Naive thymus-derived CD4-positive, alpha-beta T cell (primary cell): ENCODE measurements at regions not wholly inside any gene's neighbourhood (a gene's known extent, or its start where the extent isn't known, plus 50 kb on each side); places are given as distances from the start of the nearest gene placed in this dataset.

Experiments used
- ATAC-seq: fragments of 150-1000 bp; cut with Tn5 transposase; 2 replicates; pipeline ENCODE4 v1.10.0; 2021; ENCODE audit warnings: mild to moderate bottlenecking, moderate library complexity
- CTCF ChIA-PET: fragments of 350-600 bp; sonication (Branson Sonifier 250); formaldehyde crosslinking; loops from one replicate; lab custom pipeline; 2021; ENCODE audit warnings: antibody characterized with exemption; lab: Charles Lee
- POLR2A ChIA-PET: fragments of 350-600 bp; sonication (Branson Sonifier 250); formaldehyde crosslinking; loops from one replicate; lab custom pipeline; 2021; ENCODE audit warnings: antibody characterized with exemption, inconsistent platforms; lab: Charles Lee
- DNase-seq, 9 donors: peaks; one replicate each; pipeline versions ENCODE4 v3.0.0 to v3.0.0-alpha.2; 2020 to 2022; ENCODE audit warnings: mixed read lengths in 1 of 9
- H3K27ac ChIP-seq: one replicate; pipeline ENCODE4 v1.7.0; 2013; ENCODE audit warnings: mild to moderate bottlenecking, low read depth, low read length, moderate library complexity
- H3K27me3 ChIP-seq, 2 donors: one replicate each; pipeline ENCODE4 v1.7.0; 2013; ENCODE audit warnings: low read length in 2 of 2, mild to moderate bottlenecking in 2 of 2, moderate library complexity in 2 of 2; ENCODE audit not compliant: control insufficient read depth in 2 of 2, insufficient read depth in 2 of 2
- H3K36me3 ChIP-seq, 3 experiments: 1 replicate in 2 of 3; 2 replicates in 1 of 3; pipeline ENCODE4 v1.7.0; 2013; ENCODE audit warnings: low read length in 3 of 3, mild to moderate bottlenecking in 3 of 3, moderate library complexity in 1 of 3; ENCODE audit not compliant: insufficient read depth in 3 of 3, control insufficient read depth in 2 of 3
- H3K4me1 ChIP-seq, 2 donors: one replicate each; pipeline ENCODE4 v1.7.0; 2013; ENCODE audit warnings: low read length in 2 of 2, mild to moderate bottlenecking in 2 of 2, moderate library complexity in 1 of 2; ENCODE audit not compliant: control insufficient read depth in 2 of 2, insufficient read depth in 2 of 2
- H3K4me3 ChIP-seq: 2 replicates; pipeline ENCODE4 v1.7.0; 2013; ENCODE audit warnings: mild to moderate bottlenecking, low read length
- H3K9me3 ChIP-seq, 3 experiments: 1 replicate in 2 of 3; 2 replicates in 1 of 3; pipeline ENCODE4 v1.7.0; 2013; ENCODE audit warnings: low read length in 3 of 3; ENCODE audit not compliant: control insufficient read depth in 2 of 3
- H3K27ac Mint-ChIP-seq, 9 donors: one replicate each; pipeline ENCODE4 v1.8.0; 2020 to 2022; ENCODE audit warnings: mixed read lengths in 9 of 9, mild to moderate bottlenecking in 8 of 9, moderate library complexity in 5 of 9, inconsistent platforms in 2 of 9
- H3K27me3 Mint-ChIP-seq, 5 donors: one replicate each; pipeline ENCODE4 v1.8.0; 2021 to 2022; ENCODE audit warnings: mixed read lengths in 5 of 5, mild to moderate bottlenecking in 1 of 5
- H3K36me3 Mint-ChIP-seq, 5 donors: one replicate each; pipeline ENCODE4 v1.8.0; 2020 to 2022; ENCODE audit warnings: mixed read lengths in 5 of 5, mild to moderate bottlenecking in 3 of 5, inconsistent platforms in 1 of 5
- H3K4me1 Mint-ChIP-seq, 7 donors: one replicate each; pipeline ENCODE4 v1.8.0; 2020 to 2022; ENCODE audit warnings: mixed read lengths in 7 of 7, mild to moderate bottlenecking in 3 of 7, inconsistent platforms in 1 of 7
- H3K4me3 Mint-ChIP-seq, 10 donors: one replicate each; pipeline ENCODE4 v1.8.0; 2020 to 2022; ENCODE audit warnings: mild to moderate bottlenecking in 10 of 10, mixed read lengths in 10 of 10, moderate library complexity in 6 of 10, inconsistent platforms in 2 of 10
- H3K9me3 Mint-ChIP-seq, 11 donors: one replicate each; pipeline ENCODE4 v1.8.0; 2020 to 2022; ENCODE audit warnings: mixed read lengths in 11 of 11, mild to moderate bottlenecking in 4 of 11, inconsistent platforms in 1 of 11, moderate library complexity in 1 of 11
- intact Hi-C, 2 donors: fragments of 100-400 bp; cut with micrococcal nuclease; formaldehyde crosslinking; loops; one replicate each; pipeline ENCODE4 v1.15.1; 2023

- H3K4me1 ChIP-seq = no peaks in the 10 kb centered on the region
- peaks cover 0 to 3% (median 0%) of the 10 kb centered on the region in 3 experiments for H3K9me3 ChIP-seq
- H3K27me3 ChIP-seq = no peaks in the 10 kb centered on the region
- DNase-seq (no peak), ATAC-seq (no peak)
- intact Hi-C loops = no loop called here
- peaks cover 2 to 14% (median 6%) of the 10 kb centered on the region in 5 donors for H3K36me3 Mint-ChIP-seq
- no peak overlapping the region for H3K27ac Mint-ChIP-seq
- CTCF ChIA-PET = no interaction called here
- peaks cover 0 to 9% (median 0%) of the 10 kb centered on the region in 5 donors for H3K27me3 Mint-ChIP-seq
- no peak overlapping the region for H3K4me3 Mint-ChIP-seq
- H3K4me1 Mint-ChIP-seq = no peaks in the 10 kb centered on the region
- POLR2A ChIA-PET = no interaction called here
- no peak overlapping the region for H3K4me3 ChIP-seq
- no peak overlapping the region for H3K27ac ChIP-seq
- H3K9me3 Mint-ChIP-seq = peaks cover 4 to 30% (median 11%) of the 10 kb centered on the region in 11 donors
- no peaks in the 10 kb centered on the region for H3K36me3 ChIP-seq
These were observed 50.1 kb downstream of the GCNT4 start for GRCh38 chr5:75002271-75002670.

DNA sequence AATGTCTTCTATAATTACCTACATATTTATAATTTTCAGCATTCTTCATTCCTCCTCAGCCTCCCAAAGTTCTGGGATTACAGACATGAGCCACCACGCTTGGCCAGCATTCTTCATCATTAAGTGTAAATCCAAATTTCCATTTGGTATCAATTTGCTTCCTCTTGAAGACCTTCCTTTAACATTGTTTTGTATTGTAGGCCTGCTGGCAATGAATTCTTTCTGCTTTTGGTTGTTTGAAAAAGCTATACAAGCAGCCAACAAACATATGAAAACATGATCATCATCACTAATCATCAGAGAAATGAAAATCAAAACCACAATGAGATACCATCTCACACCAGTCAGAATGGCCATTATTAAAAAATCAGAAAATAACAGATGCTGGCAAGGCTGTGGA is 56.4 kb downstream of the GCNT4 start:
- DNase-seq = no peak
- Histone ChIP-seq H3K9me3 (no peaks in the 10 kb centered on the region), H3K27me3 (no peaks in the 10 kb centered on the region), H3K27ac (no peak overlapping the region), H3K4me3 (no peak overlapping the region), H3K4me1 (no peaks in the 10 kb centered on the region), H3K36me3 (no peaks in the 10 kb centered on the region)
- Mint-ChIP-seq H3K27ac (no peak overlapping the region), H3K4me1 (peaks cover 0 to 1% (median 0%) of the 10 kb centered on the region in 7 donors), H3K36me3 (peaks cover 0 to 8% (median 0%) of the 10 kb centered on the region in 5 donors), H3K4me3 (no peak overlapping the region), H3K9me3 (peaks cover 0 to 9% (median 0%) of the 10 kb centered on the region in 11 donors), H3K27me3 (peaks cover 0 to 10% (median 0%) of the 10 kb centered on the region in 5 donors)
- ChIA-PET CTCF (no interaction called here), POLR2A (no interaction called here)
- intact Hi-C loops = no loop called here
- ATAC-seq = no peak

DNA sequence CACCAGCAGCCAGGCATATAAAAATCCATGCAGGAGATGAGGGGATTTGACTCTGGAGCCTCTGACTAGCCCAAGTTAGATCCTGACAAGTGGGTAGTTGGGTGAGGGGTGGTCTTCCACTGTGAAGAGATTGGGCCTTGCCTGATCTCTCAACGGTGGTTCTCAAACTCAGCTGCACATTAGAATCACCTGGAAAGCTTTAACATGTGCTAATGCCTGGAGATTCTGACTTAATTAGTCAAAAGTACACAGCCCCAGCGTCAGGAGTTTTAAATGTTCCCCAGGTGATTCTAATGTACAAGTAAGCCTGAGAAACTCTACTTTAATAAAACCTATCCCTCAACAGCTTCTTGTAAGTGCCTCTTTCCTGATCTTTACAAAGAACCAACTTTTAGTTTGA is 57.5 kb downstream of the GCNT4 start:
- ChIA-PET CTCF (no interaction called here), POLR2A (no interaction called here)
- H3K27me3 Mint-ChIP-seq = peaks cover 0 to 10% (median 0%) of the 10 kb centered on the region in 5 donors
- no peak overlapping the region for H3K4me3 Mint-ChIP-seq
- ATAC-seq = no peak
- DNase-seq = no peak
- intact Hi-C loops = no loop called here
- H3K9me3 ChIP-seq = no peaks in the 10 kb centered on the region
- H3K4me3 ChIP-seq = no peak overlapping the region
- H3K36me3 ChIP-seq = no peaks in the 10 kb centered on the region
- no peaks in the 10 kb centered on the region for H3K4me1 ChIP-seq
- peaks cover 0 to 1% (median 0%) of the 10 kb centered on the region in 7 donors for H3K4me1 Mint-ChIP-seq
- no peak overlapping the region for H3K27ac Mint-ChIP-seq
- H3K27me3 ChIP-seq = no peaks in the 10 kb centered on the region
- H3K9me3 Mint-ChIP-seq = peaks cover 0 to 9% (median 1%) of the 10 kb centered on the region in 11 donors
- H3K36me3 Mint-ChIP-seq = peaks cover 0 to 9% (median 0%) of the 10 kb centered on the region in 5 donors
- no peak overlapping the region for H3K27ac ChIP-seq

- H3K36me3 Mint-ChIP-seq = peaks cover 0 to 9% (median 0%) of the 10 kb centered on the region in 5 donors
- no peaks in the 10 kb centered on the region for H3K27me3 ChIP-seq
- POLR2A ChIA-PET = no interaction called here
These were observed 58.6 kb downstream of the GCNT4 start for GRCh38 chr5:74993743-74994142.

DNA sequence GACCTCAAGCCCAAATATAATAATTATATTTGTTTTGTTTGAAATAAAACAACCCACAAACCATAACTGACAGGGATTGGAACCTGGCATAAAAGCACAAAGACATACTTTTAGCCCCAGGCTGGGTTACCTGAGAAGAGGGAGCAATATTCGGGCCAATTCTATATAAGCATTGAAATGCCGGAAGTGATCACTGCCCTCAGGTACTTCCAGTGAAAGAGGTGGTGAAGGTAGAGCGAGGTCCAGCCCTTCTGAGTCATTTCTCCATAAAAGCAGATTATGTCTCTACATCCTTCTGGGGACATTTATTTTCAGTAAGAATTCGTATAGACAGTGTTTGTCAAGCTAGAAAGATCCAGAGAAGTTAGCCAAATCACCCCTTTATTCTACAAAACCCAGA is 59.6 kb downstream of the GCNT4 start:
- Histone ChIP-seq H3K27me3 (no peaks in the 10 kb centered on the region), H3K4me3 (no peak overlapping the region), H3K36me3 (no peaks in the 10 kb centered on the region), H3K9me3 (no peaks in the 10 kb centered on the region), H3K27ac (no peak overlapping the region), H3K4me1 (no peaks in the 10 kb centered on the region)
- no peak for DNase-seq
- H3K4me1 Mint-ChIP-seq = peaks cover 0 to 1% (median 0%) of the 10 kb centered on the region in 7 donors
- intact Hi-C loops = no loop called here
- ChIA-PET POLR2A (interaction anchor here (0.5 to 1.1 kb wide), 2 partner anchors 12 to 40 kb away, joined by 3 read pairs; no protein-coding TSS in a partner anchor), CTCF (no interaction called here)
- peaks cover 0 to 6% (median 0%) of the 10 kb centered on the region in 5 donors for H3K27me3 Mint-ChIP-seq
- H3K27ac Mint-ChIP-seq = no peak overlapping the region
- no peak overlapping the region for H3K4me3 Mint-ChIP-seq
- ATAC-seq = no peak
- H3K36me3 Mint-ChIP-seq = peaks cover 0 to 14% (median 7%) of the 10 kb centered on the region in 5 donors
- H3K9me3 Mint-ChIP-seq = peaks cover 0 to 12% (median 6%) of the 10 kb centered on the region in 11 donors

More at GRCh38 chr5:74993743-74994142, 58.6 kb downstream of the GCNT4 start:
- CTCF ChIA-PET = interaction anchor here (1.1 kb wide), 1 partner anchor 54 kb away, joined by 4 read pairs; no protein-coding TSS in a partner anchor
- Histone ChIP-seq H3K27ac (no peak overlapping the region), H3K36me3 (no peaks in the 10 kb centered on the region), H3K9me3 (no peaks in the 10 kb centered on the region), H3K4me1 (no peaks in the 10 kb centered on the region), H3K4me3 (no peak overlapping the region)
- H3K4me1 Mint-ChIP-seq = peaks cover 0 to 1% (median 0%) of the 10 kb centered on the region in 7 donors
- H3K9me3 Mint-ChIP-seq = peaks cover 0 to 4% (median 2%) of the 10 kb centered on the region in 11 donors
- peaks cover 0 to 6% (median 0%) of the 10 kb centered on the region in 5 donors for H3K27me3 Mint-ChIP-seq
- H3K4me3 Mint-ChIP-seq = no peak overlapping the region
- DNase-seq (no peak), ATAC-seq (no peak)
- intact Hi-C loops = no loop called here
- no peak overlapping the region for H3K27ac Mint-ChIP-seq

GRCh38 chr5:74991522-74991921 is 60.8 kb downstream of the GCNT4 start:
- Mint-ChIP-seq H3K4me3 (no peak overlapping the region), H3K27ac (no peak overlapping the region), H3K9me3 (peaks cover 0 to 11% (median 6%) of the 10 kb centered on the region in 11 donors), H3K27me3 (peaks cover 0 to 6% (median 0%) of the 10 kb centered on the region in 5 donors), H3K4me1 (peaks cover 0 to 1% (median 0%) of the 10 kb centered on the region in 7 donors), H3K36me3 (peaks cover 0 to 10% (median 7%) of the 10 kb centered on the region in 5 donors)
- DNase-seq (no peak), ATAC-seq (no peak)
- Histone ChIP-seq H3K27me3 (no peaks in the 10 kb centered on the region), H3K4me1 (no peaks in the 10 kb centered on the region), H3K9me3 (no peaks in the 10 kb centered on the region), H3K4me3 (no peak overlapping the region), H3K27ac (no peak overlapping the region), H3K36me3 (no peaks in the 10 kb centered on the region)
- intact Hi-C loops = no loop called here
- ChIA-PET POLR2A (no interaction called here), CTCF (interaction anchor here (0.6 kb wide), 1 partner anchor 234 kb away, joined by 3 read pairs; no protein-coding TSS in a partner anchor)

DNA sequence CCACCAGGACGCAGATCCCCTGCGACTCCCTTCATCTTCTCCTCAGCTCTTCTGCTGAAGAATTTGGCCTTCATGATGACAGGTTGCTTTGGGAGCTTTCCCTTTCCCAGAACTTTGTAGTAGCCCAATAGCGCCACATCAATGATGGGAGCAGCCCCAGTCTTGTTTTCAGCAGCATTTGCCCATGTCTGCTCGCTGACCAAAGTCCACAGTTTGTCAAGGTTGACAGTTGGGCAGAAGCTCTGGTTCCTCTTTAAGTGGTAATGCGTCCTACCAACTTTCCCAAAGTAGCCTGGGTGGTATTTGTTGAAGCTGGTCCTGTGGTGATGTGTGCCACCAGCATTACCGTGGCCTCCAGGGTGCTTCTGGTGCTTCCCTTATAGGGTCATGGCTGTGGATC is 62.2 kb downstream of the GCNT4 start:
- no peak overlapping the region for H3K27ac Mint-ChIP-seq
- ChIA-PET CTCF (no interaction called here), POLR2A (no interaction called here)
- intact Hi-C loops = no loop called here
- no peak for DNase-seq
- H3K36me3 Mint-ChIP-seq = peaks cover 0 to 10% (median 7%) of the 10 kb centered on the region in 5 donors
- no peaks in the 10 kb centered on the region for H3K27me3 ChIP-seq
- no peak for ATAC-seq
- peaks cover 0 to 1% (median 0%) of the 10 kb centered on the region in 7 donors for H3K4me1 Mint-ChIP-seq
- no peaks in the 10 kb centered on the region for H3K36me3 ChIP-seq
- H3K9me3 ChIP-seq = no peaks in the 10 kb centered on the region
- H3K9me3 Mint-ChIP-seq = peaks cover 0 to 11% (median 6%) of the 10 kb centered on the region in 11 donors
- H3K4me3 ChIP-seq = no peak overlapping the region
- no peak overlapping the region for H3K4me3 Mint-ChIP-seq
- H3K4me1 ChIP-seq = no peaks in the 10 kb centered on the region
- H3K27ac ChIP-seq = no peak overlapping the region
- H3K27me3 Mint-ChIP-seq = peaks cover 0 to 4% (median 0%) of the 10 kb centered on the region in 5 donors
